ENCODE measurements at regions not wholly inside any gene's neighbourhood (a gene's known extent, or its start where the extent isn't known, plus 50 kb on each side); places are given as distances from the start of the nearest gene placed in this dataset.

DNA sequence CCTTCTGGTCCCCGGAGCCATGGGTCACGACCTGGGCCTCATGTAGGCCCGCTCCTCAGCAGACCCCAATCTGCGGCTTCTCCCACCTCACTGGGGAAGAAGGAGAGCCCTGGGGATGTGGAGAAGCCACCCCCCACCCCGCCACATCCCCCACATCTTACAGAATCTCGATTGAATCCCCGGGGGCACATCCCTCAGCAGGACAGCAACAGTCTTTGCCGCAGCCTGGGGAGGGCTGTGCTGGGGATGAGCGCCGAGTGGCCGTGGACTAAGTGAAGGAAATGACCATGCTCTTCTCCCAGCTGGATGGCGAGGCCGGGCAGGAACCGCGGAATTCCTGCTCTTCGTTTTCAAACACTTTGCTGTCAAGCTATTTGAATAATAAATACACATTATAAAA is 169.0 kb upstream of the RTL1 start:
- Histone ChIP-seq H3K36me3 (no peaks in the 10 kb centered on the region), H3K4me3 (no peak overlapping the region), H3K27ac (no peak overlapping the region), H3K4me1 (peaks cover 4 to 12% (median 8%) of the 10 kb centered on the region in 4 donors), H3K27me3 (peaks cover 10 to 69% (median 22%) of the 10 kb centered on the region in 3 donors), H3K9me3 (no peaks in the 10 kb centered on the region)
- TF ChIP-seq POLR2AphosphoS5 (IDR thresholded peaks at IDR 0.05) (no peak), POLR2A (IDR thresholded peaks at IDR 0.05) (no peak)
- intact Hi-C loops (cut with DNase I; ENCODE audit: low total_unique reads) = no loop called here
- 51 to 70% (median 68%) methylated on average over 15 to 16 of the region's 16 CpGs for WGBS, 5 donors
- DNase-seq = peak; percentile 21 to 33

DNA sequence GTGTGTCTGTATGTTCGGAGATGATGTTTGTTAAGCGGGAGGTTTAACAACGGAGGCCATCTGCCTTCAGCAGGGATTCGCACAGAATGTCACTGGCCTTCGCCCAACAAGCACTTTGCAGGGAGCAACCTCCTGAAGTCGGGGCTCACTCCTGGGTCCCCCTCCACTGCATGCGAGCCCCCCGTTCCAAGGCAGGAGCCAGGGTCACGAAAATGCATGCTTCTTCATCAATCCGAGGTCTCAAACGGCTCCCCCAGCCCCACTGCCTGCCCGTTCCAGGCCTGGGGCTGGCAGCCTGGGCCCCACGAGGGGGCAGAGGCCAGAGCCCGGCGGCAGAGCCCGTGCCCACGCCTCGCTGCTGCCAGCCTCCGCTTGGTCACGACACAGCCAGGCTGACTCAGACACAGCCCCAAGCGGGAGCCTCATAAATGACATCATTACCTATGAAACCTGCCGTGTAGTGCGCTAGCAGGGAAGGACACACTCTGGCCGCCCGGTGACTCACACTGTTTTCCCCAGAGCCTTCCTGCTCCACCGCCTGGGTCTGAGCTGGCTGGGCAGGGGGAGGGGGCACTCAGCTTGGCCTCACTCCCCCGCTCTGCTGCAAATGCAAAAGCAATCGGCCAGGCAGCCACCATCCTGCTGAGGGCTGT is 169.5 kb upstream of the RTL1 start:
- intact Hi-C loops (cut with DNase I; ENCODE audit: low total_unique reads) = no loop called here
- WGBS, 5 donors = 40 to 73% (median 42%) methylated on average over 7 to 28 of the region's 28 CpGs
- H3K27ac ChIP-seq = no peak overlapping the region
- DNase-seq = peak; percentile 31 to 94
- H3K9me3 ChIP-seq = no peaks in the 10 kb centered on the region
- no peaks in the 10 kb centered on the region for H3K36me3 ChIP-seq
- H3K27me3 ChIP-seq = peaks cover 10 to 74% (median 27%) of the 10 kb centered on the region in 3 donors
- H3K4me3 ChIP-seq = no peak overlapping the region
- TF ChIP-seq, protein P1, sequence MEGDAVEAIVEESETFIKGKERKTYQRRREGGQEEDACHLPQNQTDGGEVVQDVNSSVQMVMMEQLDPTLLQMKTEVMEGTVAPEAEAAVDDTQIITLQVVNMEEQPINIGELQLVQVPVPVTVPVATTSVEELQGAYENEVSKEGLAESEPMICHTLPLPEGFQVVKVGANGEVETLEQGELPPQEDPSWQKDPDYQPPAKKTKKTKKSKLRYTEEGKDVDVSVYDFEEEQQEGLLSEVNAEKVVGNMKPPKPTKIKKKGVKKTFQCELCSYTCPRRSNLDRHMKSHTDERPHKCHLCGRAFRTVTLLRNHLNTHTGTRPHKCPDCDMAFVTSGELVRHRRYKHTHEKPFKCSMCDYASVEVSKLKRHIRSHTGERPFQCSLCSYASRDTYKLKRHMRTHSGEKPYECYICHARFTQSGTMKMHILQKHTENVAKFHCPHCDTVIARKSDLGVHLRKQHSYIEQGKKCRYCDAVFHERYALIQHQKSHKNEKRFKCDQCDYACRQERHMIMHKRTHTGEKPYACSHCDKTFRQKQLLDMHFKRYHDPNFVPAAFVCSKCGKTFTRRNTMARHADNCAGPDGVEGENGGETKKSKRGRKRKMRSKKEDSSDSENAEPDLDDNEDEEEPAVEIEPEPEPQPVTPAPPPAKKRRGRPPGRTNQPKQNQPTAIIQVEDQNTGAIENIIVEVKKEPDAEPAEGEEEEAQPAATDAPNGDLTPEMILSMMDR (IDR thresholded peaks at IDR 0.05) = no peak
- TF ChIP-seq POLR2AphosphoS5 (IDR thresholded peaks at IDR 0.05) (no peak), EP300 (IDR thresholded peaks at IDR 0.05) (no peak), POLR2A (IDR thresholded peaks at IDR 0.05) (no peak)
- H3K4me1 ChIP-seq = peaks cover 7 to 18% (median 11%) of the 10 kb centered on the region in 4 donors

DNA sequence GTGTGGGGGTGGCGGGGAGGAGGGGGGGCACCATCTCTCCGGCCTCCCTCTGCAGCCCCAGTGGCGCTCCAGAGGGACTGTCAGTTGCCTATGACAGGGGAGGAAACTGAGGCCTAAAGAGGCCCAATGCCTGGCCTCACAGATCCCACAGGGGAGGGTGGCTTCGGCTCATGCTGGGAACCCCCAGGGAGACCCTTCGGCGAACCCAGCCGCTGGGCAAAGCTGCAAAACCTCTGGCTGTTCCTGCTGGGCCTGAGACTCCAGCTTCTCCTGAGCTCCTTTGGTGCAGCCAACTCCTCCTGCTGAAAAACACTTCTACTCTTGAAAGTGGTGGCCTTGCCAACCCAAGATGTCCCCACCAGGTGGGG is 170.1 kb upstream of the RTL1 start:
- 42 to 72% (median 71%) methylated on average over 4 to 7 of the region's 7 CpGs for WGBS, 5 donors
- TF ChIP-seq POLR2A (IDR thresholded peaks at IDR 0.05) = no peak
- TF ChIP-seq, protein P1 (IDR thresholded peaks at IDR 0.05) = no peak
- TF ChIP-seq EP300 (IDR thresholded peaks at IDR 0.05) = no peak
- TF ChIP-seq POLR2AphosphoS5 (IDR thresholded peaks at IDR 0.05) = no peak
- no peak overlapping the region for H3K4me3 ChIP-seq
- no peak for DNase-seq
- intact Hi-C loops (cut with DNase I; ENCODE audit: low total_unique reads) = no loop called here
- no peaks in the 10 kb centered on the region for H3K36me3 ChIP-seq
- H3K27ac ChIP-seq = no peak overlapping the region
- H3K9me3 ChIP-seq = no peaks in the 10 kb centered on the region
- H3K4me1 ChIP-seq = peaks cover 7 to 18% (median 11%) of the 10 kb centered on the region in 4 donors
- H3K27me3 ChIP-seq = peaks cover 10 to 79% (median 32%) of the 10 kb centered on the region in 3 donors

DNA sequence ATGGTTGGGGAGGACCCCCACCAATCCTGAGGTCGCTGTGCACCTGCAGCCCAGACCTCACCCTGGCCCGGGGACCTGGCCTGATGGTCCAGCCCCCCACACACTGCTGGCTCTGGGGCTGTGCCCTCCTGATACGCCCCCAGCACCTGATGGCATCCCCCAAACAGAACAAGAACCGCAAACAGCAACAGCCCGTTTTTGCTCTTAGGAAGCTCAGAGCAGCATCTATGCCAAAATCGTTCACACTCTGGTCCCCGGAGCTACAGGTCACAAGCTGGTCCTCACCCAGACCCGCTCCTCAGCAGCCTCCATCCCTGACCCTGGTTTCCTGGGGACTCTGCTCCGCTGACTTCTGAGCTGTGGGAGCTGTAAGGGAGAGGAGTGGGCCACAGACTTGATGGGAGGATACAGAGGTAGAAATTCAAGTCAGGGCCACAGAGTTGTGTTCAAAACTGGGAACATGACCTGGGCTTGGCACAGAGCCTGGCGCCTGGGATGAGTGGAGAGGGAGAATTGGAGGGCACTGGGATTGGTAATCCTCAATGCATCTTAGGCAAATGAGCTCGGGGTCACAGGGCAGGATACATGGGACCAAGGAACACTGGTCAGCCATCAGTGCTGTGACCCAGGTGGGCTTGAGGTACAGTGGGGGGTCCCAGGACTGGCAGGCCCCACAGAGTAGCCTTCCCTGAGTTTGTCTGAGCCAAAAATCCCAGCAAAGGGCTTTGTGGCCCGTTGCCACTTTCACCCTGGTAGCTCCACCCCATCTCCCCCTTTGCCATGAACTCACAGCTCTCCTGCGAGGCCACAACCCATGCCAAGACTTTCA is 170.9 kb upstream of the RTL1 start:
- WGBS, 5 donors = 74 to 85% (median 78%) methylated on average over 10 to 13 of the region's 13 CpGs
- Histone ChIP-seq H3K27ac (no peak overlapping the region), H3K27me3 (peaks cover 10 to 86% (median 36%) of the 10 kb centered on the region in 3 donors), H3K36me3 (no peaks in the 10 kb centered on the region), H3K4me3 (no peak overlapping the region), H3K4me1 (peaks cover 7 to 18% (median 11%) of the 10 kb centered on the region in 4 donors), H3K9me3 (no peaks in the 10 kb centered on the region)
- intact Hi-C loops (cut with DNase I; ENCODE audit: low total_unique reads) = no loop called here
- DNase-seq = peak in 1 of 2 donors; percentile 15
- TF ChIP-seq, protein P1 (IDR thresholded peaks at IDR 0.05) = no peak
- TF ChIP-seq POLR2A (IDR thresholded peaks at IDR 0.05) (no peak), EP300 (IDR thresholded peaks at IDR 0.05) (no peak), POLR2AphosphoS5 (IDR thresholded peaks at IDR 0.05) (no peak)
